C4-2B (cell line): ENCODE measurements at regions not wholly inside any gene's neighbourhood (a gene's known extent, or its start where the extent isn't known, plus 50 kb on each side); places are given as distances from the start of the nearest gene placed in this dataset.

ENCODE experiments used
- H3K27ac ChIP-seq: fragments of 450-650 bp; 2 replicates; pipeline ENCODE4 v1.5.1; 2017
- ZFX ChIP-seq: fragments of 450-650 bp; IDR thresholded peaks from 2 replicates; pipeline ENCODE4 v1.6.1; 2017
- TF ChIP-seq, protein P1 (sequence below): fragments of 450-650 bp; conservative IDR thresholded peaks from 2 replicates; pipeline ENCODE4 v1.5.1; 2017; ENCODE audit warnings: mild to moderate bottlenecking

DNA sequence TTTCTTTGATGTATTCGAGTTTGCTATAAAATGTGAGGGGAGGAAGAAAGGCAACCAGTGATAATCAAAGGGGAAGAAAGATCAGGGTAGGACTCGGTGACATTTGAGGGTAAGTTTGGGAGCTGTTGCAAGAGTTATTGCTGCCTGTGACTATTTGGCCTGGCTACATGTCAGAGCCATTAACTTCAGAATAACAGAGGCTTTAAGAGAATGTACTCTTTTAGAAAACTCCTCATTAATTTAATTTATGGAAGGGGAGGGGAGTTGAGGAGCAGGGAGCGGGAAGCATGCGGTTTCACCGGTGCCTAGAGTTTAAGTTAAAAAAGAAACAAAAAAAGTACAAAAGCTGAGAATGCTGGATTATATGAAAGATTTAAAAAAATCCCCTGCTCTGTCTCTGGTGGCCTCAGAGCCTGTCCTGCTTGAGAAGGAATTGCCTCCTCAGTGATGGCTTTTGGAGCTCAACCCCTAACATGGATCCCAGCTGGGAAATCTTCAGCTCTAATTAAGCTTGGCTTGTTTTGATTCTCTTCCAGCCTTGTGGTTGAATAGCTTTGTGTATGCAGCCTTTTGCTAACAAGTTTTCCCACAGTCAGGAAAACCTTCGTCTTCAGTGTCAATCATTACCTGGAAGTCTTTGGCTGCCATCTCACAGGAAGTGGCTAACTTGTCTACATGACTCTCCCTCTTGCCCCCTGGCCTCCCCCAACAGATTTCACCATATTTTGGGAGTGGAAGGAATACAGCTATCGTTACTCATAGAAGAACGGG, 238.2 kb downstream of the SOX4 start:
- no peak overlapping the region for H3K27ac ChIP-seq

DNA sequence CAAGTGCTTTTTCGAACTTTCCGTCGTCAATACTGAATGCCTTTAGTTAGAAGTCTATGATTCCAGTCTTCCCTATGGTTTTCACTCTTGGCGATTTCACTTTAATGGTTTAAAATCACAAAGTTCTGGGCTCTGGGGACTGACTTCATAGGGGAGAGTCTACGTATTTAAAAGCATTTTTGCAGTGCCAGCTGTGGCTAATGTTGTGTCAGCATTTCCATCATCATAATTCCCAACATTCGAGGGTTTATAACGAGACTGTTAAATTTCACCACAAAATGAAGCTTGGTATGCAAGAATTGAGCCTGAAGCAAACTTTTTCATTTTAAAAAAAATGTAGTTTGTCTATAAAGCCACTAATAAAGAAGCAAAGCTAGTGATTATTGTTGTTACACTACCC, 242.7 kb downstream of the SOX4 start:
- no peak for TF ChIP-seq ZFX
- TF ChIP-seq, protein P1, sequence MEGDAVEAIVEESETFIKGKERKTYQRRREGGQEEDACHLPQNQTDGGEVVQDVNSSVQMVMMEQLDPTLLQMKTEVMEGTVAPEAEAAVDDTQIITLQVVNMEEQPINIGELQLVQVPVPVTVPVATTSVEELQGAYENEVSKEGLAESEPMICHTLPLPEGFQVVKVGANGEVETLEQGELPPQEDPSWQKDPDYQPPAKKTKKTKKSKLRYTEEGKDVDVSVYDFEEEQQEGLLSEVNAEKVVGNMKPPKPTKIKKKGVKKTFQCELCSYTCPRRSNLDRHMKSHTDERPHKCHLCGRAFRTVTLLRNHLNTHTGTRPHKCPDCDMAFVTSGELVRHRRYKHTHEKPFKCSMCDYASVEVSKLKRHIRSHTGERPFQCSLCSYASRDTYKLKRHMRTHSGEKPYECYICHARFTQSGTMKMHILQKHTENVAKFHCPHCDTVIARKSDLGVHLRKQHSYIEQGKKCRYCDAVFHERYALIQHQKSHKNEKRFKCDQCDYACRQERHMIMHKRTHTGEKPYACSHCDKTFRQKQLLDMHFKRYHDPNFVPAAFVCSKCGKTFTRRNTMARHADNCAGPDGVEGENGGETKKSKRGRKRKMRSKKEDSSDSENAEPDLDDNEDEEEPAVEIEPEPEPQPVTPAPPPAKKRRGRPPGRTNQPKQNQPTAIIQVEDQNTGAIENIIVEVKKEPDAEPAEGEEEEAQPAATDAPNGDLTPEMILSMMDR = no peak

More for the DNA sequence above, 238.2 kb downstream of the SOX4 start:
- TF ChIP-seq, protein P1 = no peak
- TF ChIP-seq ZFX = no peak

DNA sequence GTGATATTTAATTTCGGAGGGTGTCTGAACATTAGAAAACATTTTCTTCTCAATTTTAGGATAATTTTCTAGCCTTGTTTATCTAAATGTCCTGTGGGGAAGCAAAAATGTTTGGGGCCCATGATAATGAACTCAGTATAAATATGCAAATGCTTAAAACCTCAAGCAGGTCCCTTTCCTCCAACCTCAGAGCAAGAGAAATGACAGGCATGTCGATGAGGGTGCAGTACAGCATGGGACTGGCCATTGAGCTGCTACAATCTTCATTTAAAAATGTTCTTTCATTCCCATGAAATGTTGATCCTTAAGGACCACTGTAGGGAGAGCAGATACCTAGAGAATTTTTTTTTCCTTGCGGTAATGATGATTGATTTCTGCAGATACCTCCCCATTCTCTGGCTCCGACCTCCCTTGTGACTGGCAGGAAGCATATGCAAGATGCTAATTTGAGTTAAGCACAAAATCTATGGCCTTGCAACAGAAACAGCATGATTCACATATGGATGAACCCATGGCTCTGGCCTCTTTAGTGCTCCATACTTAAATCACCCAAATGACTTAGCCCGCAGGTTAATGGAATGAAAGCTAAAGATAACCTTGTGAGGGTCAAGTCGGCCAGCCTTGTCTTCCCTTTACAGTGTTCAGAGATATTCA, 243.3 kb downstream of the SOX4 start:
- TF ChIP-seq, protein P1 = no peak
- TF ChIP-seq ZFX = no peak
- no peak overlapping the region for H3K27ac ChIP-seq

More for the DNA sequence above, 242.7 kb downstream of the SOX4 start:
- no peak overlapping the region for H3K27ac ChIP-seq

DNA sequence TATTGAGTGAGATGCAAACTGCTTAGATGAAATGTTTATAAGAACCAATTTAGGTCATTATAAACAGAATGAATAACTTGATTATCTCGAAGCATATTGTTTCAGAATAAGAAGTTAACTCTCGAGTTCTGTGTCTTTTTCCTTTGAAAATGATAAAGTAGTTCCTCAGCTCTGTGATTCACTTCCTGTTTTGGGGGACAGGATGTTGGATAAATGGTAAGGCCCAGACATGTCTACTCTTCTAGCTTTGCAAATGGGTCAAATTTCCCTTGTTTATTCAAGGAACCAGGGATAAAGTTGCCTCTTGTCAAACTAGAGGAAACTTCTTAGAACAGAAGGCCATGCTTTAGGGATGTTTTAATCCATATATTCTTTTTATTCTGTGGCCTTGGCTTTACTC, 246.9 kb downstream of the SOX4 start:
- H3K27ac ChIP-seq = no peak overlapping the region
- no peak for TF ChIP-seq ZFX
- TF ChIP-seq, protein P1 = no peak

DNA sequence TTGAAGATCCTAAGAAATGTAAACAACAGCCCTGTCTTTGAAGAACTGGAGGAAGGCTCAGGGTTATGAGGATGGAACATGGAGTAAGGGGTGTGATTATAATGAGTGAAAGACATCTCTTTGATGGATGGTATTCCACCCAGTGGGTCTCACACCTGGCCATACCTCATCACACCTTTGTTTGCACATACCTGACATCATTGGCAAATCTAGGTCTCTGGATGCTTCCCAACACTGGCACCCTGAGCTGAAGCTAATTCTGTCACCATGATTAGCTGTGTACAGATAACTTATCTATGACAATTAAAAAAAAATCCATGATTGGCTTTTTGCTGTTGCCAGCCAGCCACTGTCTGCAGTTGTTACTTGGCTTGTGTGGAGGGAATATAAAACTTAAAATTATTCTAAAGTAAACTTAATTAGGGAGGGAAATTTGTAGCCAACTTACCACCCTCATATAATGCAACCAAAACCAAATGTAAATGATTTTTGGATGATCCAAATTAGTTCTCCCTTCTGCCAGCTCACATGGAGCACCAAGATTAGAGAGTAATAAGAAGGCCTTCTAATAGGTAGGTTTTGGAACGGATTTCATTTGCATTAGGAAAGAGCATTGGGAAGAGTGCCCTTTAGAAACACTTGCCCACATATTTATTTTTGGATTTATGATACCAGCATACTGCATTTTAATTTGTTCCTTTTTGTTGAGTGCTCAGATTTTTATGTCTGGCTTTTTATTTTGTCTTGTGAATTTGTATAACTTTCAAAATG, 249.5 kb downstream of the SOX4 start:
- H3K27ac ChIP-seq = no peak overlapping the region
- TF ChIP-seq ZFX = no peak
- TF ChIP-seq, protein P1 = no peak

DNA sequence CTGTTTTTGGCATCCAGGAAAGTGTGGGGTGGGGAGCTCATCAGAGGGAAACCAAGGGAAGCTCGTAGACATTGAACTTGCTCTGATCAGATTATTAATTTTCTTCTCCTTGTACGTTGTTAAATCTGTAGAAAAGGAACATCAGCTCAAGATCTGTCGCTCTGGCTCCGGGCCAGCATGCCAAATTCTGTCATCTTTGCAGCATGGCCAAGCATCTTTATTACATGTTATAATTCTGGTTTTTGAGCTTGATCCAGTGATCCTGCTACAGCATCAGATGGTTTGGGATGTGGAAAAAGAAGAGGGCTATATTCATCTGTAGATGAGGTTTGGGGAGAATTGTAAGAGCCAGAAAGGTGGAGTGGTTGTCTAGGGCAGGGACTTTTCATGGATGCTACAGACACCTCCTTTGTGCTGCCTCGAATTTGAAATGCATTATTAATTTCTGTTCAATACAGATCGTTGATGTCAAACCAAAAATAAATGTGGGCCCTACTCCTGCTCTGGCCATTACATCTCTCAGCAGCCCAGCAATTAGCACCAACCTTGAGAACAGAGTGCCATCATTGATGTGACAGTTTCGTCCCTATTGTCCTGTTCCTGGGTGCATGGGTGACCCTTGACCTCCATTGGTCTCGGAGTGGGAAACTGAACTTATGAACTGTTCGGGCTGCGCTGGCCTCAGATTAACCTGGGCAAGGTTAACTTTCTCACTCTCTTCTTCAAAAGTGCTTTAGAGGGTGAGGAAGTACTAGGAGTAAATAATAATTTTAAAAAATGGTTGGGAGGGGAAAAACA, 250.8 kb downstream of the SOX4 start:
- TF ChIP-seq, protein P1 = no peak
- TF ChIP-seq ZFX = no peak
- H3K27ac ChIP-seq = no peak overlapping the region
